Brain pericyte (primary cell): ENCODE measurements at regions not wholly inside any gene's neighbourhood (a gene's known extent, or its start where the extent isn't known, plus 50 kb on each side); places are given as distances from the start of the nearest gene placed in this dataset.

Source experiments
- DNase-seq: peaks from one replicate; pipeline ENCODE4 v3.0.0-alpha.2; 2012; ENCODE audit warnings: low read depth, low spot score

- DNase-seq: no peak
Measured at GRCh38 chr18:24785019-24785418, 324.6 kb downstream of the HRH4 start.

- no peak for DNase-seq
Measured at GRCh38 chr18:24786027-24786426, 325.6 kb downstream of the HRH4 start.

GRCh38 chr18:24790347-24790746, 329.9 kb downstream of the HRH4 start:
- no peak for DNase-seq

GRCh38 chr18:24791751-24792545, 331.5 kb downstream of the HRH4 start:
- DNase-seq: no peak

GRCh38 chr18:24793742-24794141, 333.3 kb downstream of the HRH4 start:
- no peak for DNase-seq

GRCh38 chr18:24795129-24795528, 334.7 kb downstream of the HRH4 start:
- DNase-seq: no peak

- DNase-seq: no peak
Measured at GRCh38 chr18:24797981-24798380, 337.5 kb downstream of the HRH4 start.

- no peak for DNase-seq
Measured at GRCh38 chr18:24799176-24799575, 338.7 kb downstream of the HRH4 start.

- DNase-seq: no peak
Measured at GRCh38 chr18:24799720-24800119, 339.3 kb downstream of the HRH4 start.

GRCh38 chr18:24801001-24801400, 340.6 kb downstream of the HRH4 start:
- DNase-seq: no peak

GRCh38 chr18:24802456-24802855, 342.0 kb downstream of the HRH4 start:
- no peak for DNase-seq

- no peak for DNase-seq
Measured at GRCh38 chr18:24805156-24805555, 344.7 kb downstream of the HRH4 start.

GRCh38 chr18:24809173-24809950, 348.9 kb downstream of the HRH4 start:
- no peak for DNase-seq

- DNase-seq: no peak
Measured at GRCh38 chr18:24810561-24811305, 350.3 kb downstream of the HRH4 start.

- DNase-seq: no peak
Measured at GRCh38 chr18:24811950-24812681, 351.7 kb downstream of the HRH4 start.

- no peak for DNase-seq
Measured at GRCh38 chr18:24814521-24814920, 354.1 kb downstream of the HRH4 start.

GRCh38 chr18:24817150-24817549, 356.7 kb downstream of the HRH4 start:
- no peak for DNase-seq

GRCh38 chr18:24817587-24818371, 357.3 kb downstream of the HRH4 start:
- no peak for DNase-seq

- no peak for DNase-seq
Measured at GRCh38 chr18:24818441-24818840, 358.0 kb downstream of the HRH4 start.

GRCh38 chr18:24819141-24819890, 358.9 kb downstream of the HRH4 start:
- DNase-seq: no peak
